Neural cell (in vitro differentiated cells): ENCODE measurements at regions not wholly inside any gene's neighbourhood (a gene's known extent, or its start where the extent isn't known, plus 50 kb on each side); places are given as distances from the start of the nearest gene placed in this dataset.

Experiments
- H2AFZ ChIP-seq: fragments of 200-600, 300-800 bp; sonication (generic), shearing (Covaris generic); 2 replicates; pipeline ENCODE4 v1.6.0; 2014; ENCODE audit warnings: low read depth, mild to moderate bottlenecking, antibody characterized with exemption, low read length, moderate library complexity
- H3F3A ChIP-seq: fragments of 200-600 bp; shearing (Covaris generic); 2 replicates; pipeline ENCODE4 v1.6.1; 2016; ENCODE audit warnings: mild to moderate bottlenecking, moderate library complexity, mixed read lengths, antibody characterized with exemption, low read length; ENCODE audit not compliant: insufficient read depth, poor library complexity, severe bottlenecking
- H3K27ac ChIP-seq: fragments of 200-600, 300-800 bp; sonication (generic), shearing (Covaris generic); 2 replicates; pipeline ENCODE4 v1.5.1; 2014; ENCODE audit warnings: mild to moderate bottlenecking, low read length, moderate library complexity
- H3K27me3 ChIP-seq: fragments of 300-800, 200-600 bp; sonication (generic), shearing (Covaris generic); 2 replicates; pipeline ENCODE4 v1.6.0; 2014; ENCODE audit warnings: mild to moderate bottlenecking, low read depth, low read length, moderate library complexity; ENCODE audit not compliant: insufficient read depth
- H3K36me3 ChIP-seq: fragments of 300-800, 200-600 bp; sonication (generic), shearing (Covaris generic); 2 replicates; pipeline ENCODE4 v1.5.1; 2014; ENCODE audit warnings: mild to moderate bottlenecking, antibody characterized with exemption, low read length, moderate library complexity; ENCODE audit not compliant: insufficient read depth
- H3K4me2 ChIP-seq: fragments of 300-800, 200-600 bp; sonication (generic), shearing (Covaris generic); 2 replicates; pipeline ENCODE4 v1.6.0; 2014; ENCODE audit warnings: mild to moderate bottlenecking, low read length
- H3K4me3 ChIP-seq: fragments of 300-800, 200-600 bp; sonication (generic), shearing (Covaris generic); 2 replicates; pipeline ENCODE4 v1.5.1; 2014; ENCODE audit warnings: mild to moderate bottlenecking, low read length, moderate library complexity
- H3K79me2 ChIP-seq: fragments of 200-600 bp; shearing (Covaris generic); replicated peaks from 2 replicates; pipeline ENCODE4 v1.6.0; 2014; ENCODE audit warnings: mild to moderate bottlenecking, low read length, moderate library complexity; ENCODE audit not compliant: insufficient read depth
- H3K9ac ChIP-seq: fragments of 300-800, 200-600 bp; sonication (generic), shearing (Covaris generic); 2 replicates; pipeline ENCODE4 v1.6.1; 2016; ENCODE audit warnings: mild to moderate bottlenecking, low read length, mixed read lengths
- H3K9me2 ChIP-seq: fragments of 200-600 bp; shearing (Covaris generic); 2 replicates; pipeline ENCODE4 v1.6.1; 2016; ENCODE audit warnings: mild to moderate bottlenecking, low read length, mixed read lengths; ENCODE audit not compliant: insufficient read depth
- H3K9me3 ChIP-seq: fragments of 200-600, 300-800 bp; sonication (generic), shearing (Covaris generic); 2 replicates; pipeline ENCODE4 v1.6.1; 2016; ENCODE audit warnings: mild to moderate bottlenecking, mixed run types, low read length, moderate library complexity, mixed read lengths
- H4K20me1 ChIP-seq: fragments of 200-600 bp; shearing (Covaris generic); 2 replicates; pipeline ENCODE4 v1.6.1; 2016; ENCODE audit warnings: mild to moderate bottlenecking, mixed run types; ENCODE audit not compliant: insufficient read depth
- EP300 ChIP-seq: fragments of 450-650 bp; conservative IDR thresholded peaks from 2 replicates; pipeline ENCODE4 v1.6.1; 2014; ENCODE audit warnings: antibody characterized with exemption, mild to moderate bottlenecking, moderate library complexity; ENCODE audit not compliant: poor library complexity, severe bottlenecking
- EZH2 ChIP-seq: fragments of 200-600, 300-800 bp; shearing (Covaris generic), sonication (generic); IDR thresholded peaks from 2 replicates; pipeline ENCODE4 v1.6.1; 2014; ENCODE audit warnings: antibody characterized with exemption, low read length, borderline replicate concordance, mild to moderate bottlenecking; ENCODE audit not compliant: insufficient read depth, poor library complexity, severe bottlenecking
- MXI1 ChIP-seq: fragments of 450-650 bp; conservative IDR thresholded peaks from 2 replicates; pipeline ENCODE4 v1.6.1; 2014; ENCODE audit warnings: antibody characterized with exemption, mild to moderate bottlenecking; ENCODE audit not compliant: poor library complexity, severe bottlenecking
- POLR2AphosphoS5 ChIP-seq: IDR thresholded peaks from 2 replicates; pipeline ENCODE4 v1.6.1; 2012
- RAD21 ChIP-seq: fragments of 450-650 bp; conservative IDR thresholded peaks from 2 replicates; pipeline ENCODE4 v1.6.1; 2014; ENCODE audit warnings: antibody characterized with exemption, mild to moderate bottlenecking, moderate library complexity
- SMC3 ChIP-seq: fragments of 450-650 bp; conservative IDR thresholded peaks from 2 replicates; pipeline ENCODE4 v1.6.1; 2014; ENCODE audit warnings: antibody characterized with exemption, mild to moderate bottlenecking, moderate library complexity; ENCODE audit not compliant: poor library complexity
- TAF1 ChIP-seq: IDR thresholded peaks from 2 replicates; pipeline ENCODE4 v1.6.1; 2012; ENCODE audit warnings: low read depth
- TF ChIP-seq, protein P1 (sequence below): IDR thresholded peaks from 2 replicates; pipeline ENCODE4 v1.6.1; 2012; ENCODE audit warnings: borderline replicate concordance
- TF ChIP-seq, protein P2 (sequence below): fragments of 450-650 bp; IDR thresholded peaks from 2 replicates; pipeline ENCODE4 v1.5.1; 2014; ENCODE audit warnings: antibody characterized with exemption, mild to moderate bottlenecking, moderate library complexity; ENCODE audit not compliant: poor library complexity, severe bottlenecking

DNA sequence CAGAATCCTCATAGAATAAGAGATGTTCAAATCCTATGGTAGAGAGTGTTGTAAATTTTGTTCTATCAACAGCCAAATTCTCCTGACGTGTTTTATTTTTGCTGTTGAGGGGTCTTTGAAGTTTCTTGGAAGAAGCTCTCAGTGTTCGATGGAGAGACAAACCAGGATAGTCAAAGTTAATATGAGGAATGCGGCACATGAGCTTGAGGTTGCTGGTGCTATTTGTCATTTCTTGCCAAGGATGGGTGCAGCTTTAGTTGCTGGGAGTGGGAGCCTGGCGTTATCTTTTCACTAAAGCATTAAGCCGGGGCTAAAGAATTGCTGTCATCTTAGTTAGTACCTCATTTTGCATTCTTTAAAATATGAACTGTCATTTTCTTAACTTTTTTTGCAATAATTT is 239.9 kb upstream of the CSNK1A1L start:
- no peaks in the 10 kb centered on the region for H4K20me1 ChIP-seq
- no peaks in the 10 kb centered on the region for H3K79me2 ChIP-seq
- no peak overlapping the region for H3K9ac ChIP-seq
- H3K27me3 ChIP-seq, result no peaks in the 10 kb centered on the region
- H3K9me3 ChIP-seq, result no peaks in the 10 kb centered on the region
- no peaks in the 10 kb centered on the region for H3K36me3 ChIP-seq
- H3F3A ChIP-seq, result no peaks in the 10 kb centered on the region
- no peaks in the 10 kb centered on the region for H3K9me2 ChIP-seq
- no peak overlapping the region for H3K27ac ChIP-seq
- H2AFZ ChIP-seq, result no peak overlapping the region
- no peak overlapping the region for H3K4me2 ChIP-seq
- no peak overlapping the region for H3K4me3 ChIP-seq
- TF ChIP-seq, protein P1, sequence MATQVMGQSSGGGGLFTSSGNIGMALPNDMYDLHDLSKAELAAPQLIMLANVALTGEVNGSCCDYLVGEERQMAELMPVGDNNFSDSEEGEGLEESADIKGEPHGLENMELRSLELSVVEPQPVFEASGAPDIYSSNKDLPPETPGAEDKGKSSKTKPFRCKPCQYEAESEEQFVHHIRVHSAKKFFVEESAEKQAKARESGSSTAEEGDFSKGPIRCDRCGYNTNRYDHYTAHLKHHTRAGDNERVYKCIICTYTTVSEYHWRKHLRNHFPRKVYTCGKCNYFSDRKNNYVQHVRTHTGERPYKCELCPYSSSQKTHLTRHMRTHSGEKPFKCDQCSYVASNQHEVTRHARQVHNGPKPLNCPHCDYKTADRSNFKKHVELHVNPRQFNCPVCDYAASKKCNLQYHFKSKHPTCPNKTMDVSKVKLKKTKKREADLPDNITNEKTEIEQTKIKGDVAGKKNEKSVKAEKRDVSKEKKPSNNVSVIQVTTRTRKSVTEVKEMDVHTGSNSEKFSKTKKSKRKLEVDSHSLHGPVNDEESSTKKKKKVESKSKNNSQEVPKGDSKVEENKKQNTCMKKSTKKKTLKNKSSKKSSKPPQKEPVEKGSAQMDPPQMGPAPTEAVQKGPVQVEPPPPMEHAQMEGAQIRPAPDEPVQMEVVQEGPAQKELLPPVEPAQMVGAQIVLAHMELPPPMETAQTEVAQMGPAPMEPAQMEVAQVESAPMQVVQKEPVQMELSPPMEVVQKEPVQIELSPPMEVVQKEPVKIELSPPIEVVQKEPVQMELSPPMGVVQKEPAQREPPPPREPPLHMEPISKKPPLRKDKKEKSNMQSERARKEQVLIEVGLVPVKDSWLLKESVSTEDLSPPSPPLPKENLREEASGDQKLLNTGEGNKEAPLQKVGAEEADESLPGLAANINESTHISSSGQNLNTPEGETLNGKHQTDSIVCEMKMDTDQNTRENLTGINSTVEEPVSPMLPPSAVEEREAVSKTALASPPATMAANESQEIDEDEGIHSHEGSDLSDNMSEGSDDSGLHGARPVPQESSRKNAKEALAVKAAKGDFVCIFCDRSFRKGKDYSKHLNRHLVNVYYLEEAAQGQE, result no peak
- no peak for TF ChIP-seq TAF1
- TF ChIP-seq EP300, result no peak
- no peak for TF ChIP-seq MXI1
- no peak for TF ChIP-seq POLR2AphosphoS5
- no peak for TF ChIP-seq SMC3
- TF ChIP-seq EZH2, result no peak
- TF ChIP-seq, protein P2, sequence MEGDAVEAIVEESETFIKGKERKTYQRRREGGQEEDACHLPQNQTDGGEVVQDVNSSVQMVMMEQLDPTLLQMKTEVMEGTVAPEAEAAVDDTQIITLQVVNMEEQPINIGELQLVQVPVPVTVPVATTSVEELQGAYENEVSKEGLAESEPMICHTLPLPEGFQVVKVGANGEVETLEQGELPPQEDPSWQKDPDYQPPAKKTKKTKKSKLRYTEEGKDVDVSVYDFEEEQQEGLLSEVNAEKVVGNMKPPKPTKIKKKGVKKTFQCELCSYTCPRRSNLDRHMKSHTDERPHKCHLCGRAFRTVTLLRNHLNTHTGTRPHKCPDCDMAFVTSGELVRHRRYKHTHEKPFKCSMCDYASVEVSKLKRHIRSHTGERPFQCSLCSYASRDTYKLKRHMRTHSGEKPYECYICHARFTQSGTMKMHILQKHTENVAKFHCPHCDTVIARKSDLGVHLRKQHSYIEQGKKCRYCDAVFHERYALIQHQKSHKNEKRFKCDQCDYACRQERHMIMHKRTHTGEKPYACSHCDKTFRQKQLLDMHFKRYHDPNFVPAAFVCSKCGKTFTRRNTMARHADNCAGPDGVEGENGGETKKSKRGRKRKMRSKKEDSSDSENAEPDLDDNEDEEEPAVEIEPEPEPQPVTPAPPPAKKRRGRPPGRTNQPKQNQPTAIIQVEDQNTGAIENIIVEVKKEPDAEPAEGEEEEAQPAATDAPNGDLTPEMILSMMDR, result no peak
- TF ChIP-seq RAD21, result no peak

DNA sequence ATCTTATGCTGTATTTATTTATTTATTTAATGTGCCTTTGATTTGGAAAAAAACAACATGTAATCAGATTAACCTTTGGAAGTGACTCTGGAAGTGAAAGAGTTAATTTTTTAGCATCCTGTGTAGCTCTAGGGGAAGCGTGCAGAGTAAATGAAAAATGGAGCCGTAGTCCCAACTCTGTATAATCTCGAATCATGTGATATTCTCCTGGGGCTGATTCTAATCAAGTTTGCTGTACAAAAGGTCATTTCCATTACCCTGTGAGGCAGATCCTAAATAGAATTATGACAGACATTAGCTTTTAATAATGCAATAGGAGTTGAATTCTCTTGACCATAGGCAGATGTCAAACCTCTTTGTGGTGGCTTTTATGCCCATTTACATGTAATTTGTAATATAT is 238.6 kb upstream of the CSNK1A1L start:
- H3K36me3 ChIP-seq, result no peaks in the 10 kb centered on the region
- no peaks in the 10 kb centered on the region for H4K20me1 ChIP-seq
- TF ChIP-seq EP300 (no peak), SMC3 (no peak), RAD21 (no peak), TAF1 (no peak), MXI1 (no peak), POLR2AphosphoS5 (no peak), EZH2 (no peak)
- TF ChIP-seq, protein P2, result no peak
- TF ChIP-seq, protein P1, result no peak
- H3F3A ChIP-seq, result no peaks in the 10 kb centered on the region
- no peak overlapping the region for H3K9ac ChIP-seq
- H3K9me3 ChIP-seq, result no peaks in the 10 kb centered on the region
- H3K27me3 ChIP-seq, result no peaks in the 10 kb centered on the region
- no peaks in the 10 kb centered on the region for H3K79me2 ChIP-seq
- no peak overlapping the region for H3K27ac ChIP-seq
- H2AFZ ChIP-seq, result no peak overlapping the region
- H3K9me2 ChIP-seq, result no peaks in the 10 kb centered on the region
- no peak overlapping the region for H3K4me2 ChIP-seq
- no peak overlapping the region for H3K4me3 ChIP-seq
